Nephron (organoid): ENCODE measurements at regions not wholly inside any gene's neighbourhood (a gene's known extent, or its start where the extent isn't known, plus 50 kb on each side); places are given as distances from the start of the nearest gene placed in this dataset.

Experiments
- H3K27ac Mint-ChIP-seq, 3 experiments: 2 replicates each; pipeline ENCODE4 v1.8.0; 2020; ENCODE audit warnings: mixed read lengths in 3 of 3, mild to moderate bottlenecking in 2 of 3, moderate library complexity in 1 of 3
- H3K27me3 Mint-ChIP-seq: 2 replicates; pipeline ENCODE4 v1.8.0; 2021; ENCODE audit warnings: low read depth, mild to moderate bottlenecking, moderate library complexity, mixed read lengths
- H3K36me3 Mint-ChIP-seq: 2 replicates; pipeline ENCODE4 v1.8.0; 2020; ENCODE audit warnings: low read depth, mixed read lengths
- H3K4me1 Mint-ChIP-seq: 2 replicates; pipeline ENCODE4 v1.8.0; 2020; ENCODE audit warnings: mixed read lengths
- H3K4me3 Mint-ChIP-seq, 3 experiments: 2 replicates each; pipeline ENCODE4 v1.8.0; 2020; ENCODE audit warnings: mild to moderate bottlenecking in 3 of 3, mixed read lengths in 3 of 3, moderate library complexity in 2 of 3
- H3K9me3 Mint-ChIP-seq: 2 replicates; pipeline ENCODE4 v1.8.0; 2020; ENCODE audit warnings: mixed read lengths
- CTCF ChIP-seq, 3 experiments: fragments of 200-600 bp; sonication (generic); IDR thresholded peaks; one replicate each; pipeline ENCODE4 v1.5.0; 2021; ENCODE audit warnings: antibody characterized with exemption in 3 of 3; ENCODE audit not compliant: unreplicated experiment in 3 of 3

- Mint-ChIP-seq H3K36me3 (no peaks in the 10 kb centered on the region), H3K27me3 (peaks cover 3% of the 10 kb centered on the region), H3K4me3 (no peak overlapping the region), H3K27ac (no peak overlapping the region), H3K4me1 (peaks cover 14% of the 10 kb centered on the region), H3K9me3 (no peaks in the 10 kb centered on the region)
- no peak for TF ChIP-seq CTCF (IDR thresholded peaks at IDR 0.05; ENCODE audit: unreplicated experiment in 3 of 3)
Measured at GRCh38 chr15:93308026-93308690, 219.1 kb upstream of the RGMA start.

DNA sequence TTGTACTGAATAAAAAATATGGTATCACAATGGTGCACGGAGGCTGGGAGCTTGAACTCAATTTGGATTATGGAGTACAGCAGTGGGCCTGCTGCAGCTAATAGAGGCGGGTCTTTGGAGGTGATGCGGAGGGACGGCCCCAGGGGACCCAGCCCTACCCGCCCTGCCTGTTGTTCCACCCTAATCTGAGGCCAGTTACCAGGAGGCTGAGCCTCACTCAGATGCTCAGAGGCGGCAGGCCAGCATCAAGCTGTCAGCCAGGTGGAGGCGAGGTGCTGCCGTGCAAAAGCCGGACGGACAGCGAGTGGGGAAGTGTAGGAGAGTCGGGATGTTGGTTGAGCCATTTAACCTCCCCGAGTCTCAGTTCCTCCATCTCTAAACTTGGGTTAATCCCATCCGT is 218.5 kb upstream of the RGMA start:
- no peak for TF ChIP-seq CTCF (IDR thresholded peaks at IDR 0.05; ENCODE audit: unreplicated experiment in 3 of 3)
- peaks cover 8% of the 10 kb centered on the region for H3K4me1 Mint-ChIP-seq
- H3K4me3 Mint-ChIP-seq, result no peak overlapping the region
- no peaks in the 10 kb centered on the region for H3K36me3 Mint-ChIP-seq
- H3K27me3 Mint-ChIP-seq, result peaks cover 3% of the 10 kb centered on the region
- H3K27ac Mint-ChIP-seq, result no peak overlapping the region
- H3K9me3 Mint-ChIP-seq, result no peaks in the 10 kb centered on the region

DNA sequence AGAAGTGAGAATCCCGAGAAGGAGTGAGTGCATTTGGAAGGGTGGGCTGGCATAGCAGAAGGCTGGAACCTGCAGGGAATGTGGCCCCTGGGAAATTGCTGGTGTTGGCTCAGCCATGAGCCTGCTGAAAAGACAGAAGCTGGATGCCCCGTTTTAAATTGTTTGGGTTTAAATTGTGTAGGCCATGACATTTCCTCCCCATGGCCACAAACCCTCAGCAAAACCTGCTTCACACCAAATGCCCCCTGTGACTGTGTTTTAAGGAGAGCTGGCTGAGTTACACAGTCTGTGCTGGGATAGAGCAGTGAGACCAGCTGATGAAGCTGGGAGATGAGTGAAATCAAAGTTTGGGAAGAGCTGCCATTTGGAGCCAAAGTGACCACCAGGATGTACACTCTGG is 216.3 kb upstream of the RGMA start:
- H3K9me3 Mint-ChIP-seq, result no peaks in the 10 kb centered on the region
- no peak for TF ChIP-seq CTCF (IDR thresholded peaks at IDR 0.05; ENCODE audit: unreplicated experiment in 3 of 3)
- peaks cover 7% of the 10 kb centered on the region for H3K4me1 Mint-ChIP-seq
- no peaks in the 10 kb centered on the region for H3K36me3 Mint-ChIP-seq
- peaks cover 3% of the 10 kb centered on the region for H3K27me3 Mint-ChIP-seq
- no peak overlapping the region for H3K4me3 Mint-ChIP-seq
- no peak overlapping the region for H3K27ac Mint-ChIP-seq

- Mint-ChIP-seq H3K4me1 (peaks cover 7% of the 10 kb centered on the region), H3K27me3 (no peaks in the 10 kb centered on the region), H3K4me3 (no peak overlapping the region), H3K9me3 (no peaks in the 10 kb centered on the region), H3K27ac (no peak overlapping the region), H3K36me3 (no peaks in the 10 kb centered on the region)
- TF ChIP-seq CTCF (IDR thresholded peaks at IDR 0.05; ENCODE audit: unreplicated experiment in 3 of 3), result no peak
Measured at GRCh38 chr15:93302080-93302765, 213.2 kb upstream of the RGMA start.

- Mint-ChIP-seq H3K4me3 (no peak overlapping the region), H3K27ac (no peak overlapping the region), H3K9me3 (no peaks in the 10 kb centered on the region), H3K27me3 (no peaks in the 10 kb centered on the region), H3K36me3 (no peaks in the 10 kb centered on the region), H3K4me1 (peaks cover 16% of the 10 kb centered on the region)
- TF ChIP-seq CTCF (IDR thresholded peaks at IDR 0.05; ENCODE audit: unreplicated experiment in 3 of 3), result no peak
Measured at GRCh38 chr15:93300796-93301195, 211.8 kb upstream of the RGMA start.

GRCh38 chr15:93299675-93300074 is 210.7 kb upstream of the RGMA start:
- H3K4me3 Mint-ChIP-seq, result no peak overlapping the region
- H3K9me3 Mint-ChIP-seq, result no peaks in the 10 kb centered on the region

More at GRCh38 chr15:93299675-93300074, 210.7 kb upstream of the RGMA start:
- TF ChIP-seq CTCF (IDR thresholded peaks at IDR 0.05; ENCODE audit: unreplicated experiment in 3 of 3), result no peak
- Mint-ChIP-seq H3K4me1 (peaks cover 16% of the 10 kb centered on the region), H3K36me3 (no peaks in the 10 kb centered on the region), H3K27ac (no peak overlapping the region), H3K27me3 (no peaks in the 10 kb centered on the region)
